Endodermal cell (in vitro differentiated cells): ENCODE measurements at regions not wholly inside any gene's neighbourhood (a gene's known extent, or its start where the extent isn't known, plus 50 kb on each side); places are given as distances from the start of the nearest gene placed in this dataset.

Source experiments
- DNase-seq: peaks from one replicate; pipeline ENCODE4 v3.0.0-alpha.2; 2017
- H3K27ac ChIP-seq: 2 replicates; pipeline ENCODE4 v1.5.1; 2013; ENCODE audit warnings: mild to moderate bottlenecking, low read depth, low read length, moderate library complexity
- H3K27me3 ChIP-seq: 2 replicates; pipeline ENCODE4 v1.6.1; 2013; ENCODE audit warnings: mild to moderate bottlenecking, low read length, moderate library complexity; ENCODE audit not compliant: insufficient read depth, control insufficient read depth, poor library complexity, severe bottlenecking
- H3K36me3 ChIP-seq: 2 replicates; pipeline ENCODE4 v1.7.0; 2013; ENCODE audit warnings: mild to moderate bottlenecking, low read length, moderate library complexity; ENCODE audit not compliant: control insufficient read depth, insufficient read depth
- H3K4me1 ChIP-seq: one replicate; pipeline ENCODE4 v1.7.0; 2013; ENCODE audit warnings: low read length; ENCODE audit not compliant: control insufficient read depth, insufficient read depth
- H3K4me3 ChIP-seq: 2 replicates; pipeline ENCODE4 v1.5.1; 2013; ENCODE audit warnings: mild to moderate bottlenecking, low read length, moderate library complexity
- H3K9ac ChIP-seq: 2 replicates; pipeline ENCODE4 v1.6.1; 2013; ENCODE audit warnings: mild to moderate bottlenecking, low read length, moderate library complexity; ENCODE audit not compliant: poor library complexity, severe bottlenecking; ENCODE audit errors: extremely low read depth
- H3K9me3 ChIP-seq: 2 replicates; pipeline ENCODE4 v1.6.1; 2013; ENCODE audit warnings: mild to moderate bottlenecking, low read length, moderate library complexity; ENCODE audit not compliant: control insufficient read depth
- H3K27ac Mint-ChIP-seq: 2 replicates; pipeline ENCODE4 v1.8.0; 2020; ENCODE audit warnings: mixed read lengths
- H3K27me3 Mint-ChIP-seq: 2 replicates; pipeline ENCODE4 v1.8.0; 2021; ENCODE audit warnings: mild to moderate bottlenecking, mixed read lengths; ENCODE audit not compliant: insufficient read depth
- H3K36me3 Mint-ChIP-seq: 2 replicates; pipeline ENCODE4 v1.8.0; 2020; ENCODE audit warnings: low read depth, mixed read lengths
- H3K4me1 Mint-ChIP-seq: 2 replicates; pipeline ENCODE4 v1.8.0; 2020; ENCODE audit warnings: mixed read lengths
- H3K4me3 Mint-ChIP-seq: 2 replicates; pipeline ENCODE4 v1.8.0; 2020; ENCODE audit warnings: mild to moderate bottlenecking, moderate library complexity, mixed read lengths
- H3K9me3 Mint-ChIP-seq: 2 replicates; pipeline ENCODE4 v1.8.0; 2020; ENCODE audit warnings: mild to moderate bottlenecking, mixed read lengths
- CTCF ChIP-seq: fragments of 200-600 bp; sonication (generic); conservative IDR thresholded peaks from 2 replicates; pipeline ENCODE4 v1.5.0; 2021; ENCODE audit warnings: antibody characterized with exemption, mild to moderate bottlenecking
- WGBS, 2 experiments: methylation state at CpG; one replicate each; pipeline versions ENCODE4 v1.1.5 to v1.1.7; 2013; ENCODE audit warnings: missing lambda C conversion rate in 2 of 2, mixed read lengths in 1 of 2; ENCODE audit not compliant: insufficient coverage in 1 of 2, insufficient read length in 1 of 2; 5-methylcytosine and 5-hydroxymethylcytosine counted together

GRCh38 chr7:145681159-145681558 is 435.4 kb upstream of the CNTNAP2 start:
- Mint-ChIP-seq H3K4me3 (no peak overlapping the region), H3K36me3 (no peaks in the 10 kb centered on the region), H3K9me3 (no peaks in the 10 kb centered on the region), H3K4me1 (no peaks in the 10 kb centered on the region), H3K27ac (no peak overlapping the region), H3K27me3 (no peaks in the 10 kb centered on the region)
- DNase-seq = no peak
- Histone ChIP-seq H3K9me3 (no peaks in the 10 kb centered on the region), H3K36me3 (no peaks in the 10 kb centered on the region), H3K4me1 (no peaks in the 10 kb centered on the region), H3K27ac (no peak overlapping the region), H3K9ac (no peak overlapping the region), H3K27me3 (no peaks in the 10 kb centered on the region), H3K4me3 (no peak overlapping the region)
- TF ChIP-seq CTCF = no peak

- Histone ChIP-seq H3K27me3 (no peaks in the 10 kb centered on the region), H3K9me3 (no peaks in the 10 kb centered on the region), H3K27ac (no peak overlapping the region), H3K9ac (no peak overlapping the region), H3K36me3 (no peaks in the 10 kb centered on the region), H3K4me1 (no peaks in the 10 kb centered on the region), H3K4me3 (no peak overlapping the region)
- Mint-ChIP-seq H3K36me3 (no peaks in the 10 kb centered on the region), H3K9me3 (peaks cover 11% of the 10 kb centered on the region), H3K4me1 (no peaks in the 10 kb centered on the region), H3K27me3 (no peaks in the 10 kb centered on the region), H3K4me3 (no peak overlapping the region), H3K27ac (no peak overlapping the region)
- no peak for TF ChIP-seq CTCF
- no peak for DNase-seq
- 96 to 100% methylated on average over 2 to 3 of the region's 3 CpGs for WGBS, 2 experiments
These were observed 450.9 kb upstream of the CNTNAP2 start for GRCh38 chr7:145665499-145666258.

GRCh38 chr7:145655666-145656065 is 460.9 kb upstream of the CNTNAP2 start:
- Histone ChIP-seq H3K36me3 (no peaks in the 10 kb centered on the region), H3K4me1 (no peaks in the 10 kb centered on the region), H3K9me3 (no peaks in the 10 kb centered on the region), H3K27me3 (no peaks in the 10 kb centered on the region), H3K27ac (no peak overlapping the region), H3K4me3 (no peak overlapping the region), H3K9ac (no peak overlapping the region)
- no peak for TF ChIP-seq CTCF
- H3K27ac Mint-ChIP-seq = no peak overlapping the region
- H3K9me3 Mint-ChIP-seq = peaks cover 5% of the 10 kb centered on the region
- WGBS, 2 experiments = 100% methylated on average over 1 of the region's 1 CpG; no CpG with 5 or more reads in 1 of the 2 experiments
- H3K36me3 Mint-ChIP-seq = no peaks in the 10 kb centered on the region
- DNase-seq = no peak
- no peaks in the 10 kb centered on the region for H3K4me1 Mint-ChIP-seq
- no peaks in the 10 kb centered on the region for H3K27me3 Mint-ChIP-seq
- H3K4me3 Mint-ChIP-seq = no peak overlapping the region
